ENCODE measurements at regions not wholly inside any gene's neighbourhood (a gene's known extent, or its start where the extent isn't known, plus 50 kb on each side); places are given as distances from the start of the nearest gene placed in this dataset.

DNA sequence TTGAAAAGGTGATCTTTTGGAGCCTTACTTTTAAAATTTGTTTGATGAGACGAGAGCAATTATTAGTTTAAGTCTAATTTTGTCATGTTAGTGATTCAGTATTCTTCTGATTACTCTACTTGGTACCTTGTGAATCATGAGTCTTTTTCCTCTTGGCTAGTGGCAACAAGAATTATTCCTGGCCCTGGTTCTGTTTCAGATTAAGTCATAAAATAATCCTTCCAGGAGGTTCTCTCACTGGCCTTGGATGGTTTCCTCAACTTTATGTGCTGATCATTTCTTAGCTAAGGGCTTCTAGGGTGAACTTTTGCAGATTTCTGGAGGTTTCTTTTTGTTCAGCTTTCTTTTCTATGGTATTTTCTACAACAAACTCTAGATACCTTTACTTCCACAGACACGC is 741.8 kb upstream of the LUZP2 start:
- TF ChIP-seq, protein P1, sequence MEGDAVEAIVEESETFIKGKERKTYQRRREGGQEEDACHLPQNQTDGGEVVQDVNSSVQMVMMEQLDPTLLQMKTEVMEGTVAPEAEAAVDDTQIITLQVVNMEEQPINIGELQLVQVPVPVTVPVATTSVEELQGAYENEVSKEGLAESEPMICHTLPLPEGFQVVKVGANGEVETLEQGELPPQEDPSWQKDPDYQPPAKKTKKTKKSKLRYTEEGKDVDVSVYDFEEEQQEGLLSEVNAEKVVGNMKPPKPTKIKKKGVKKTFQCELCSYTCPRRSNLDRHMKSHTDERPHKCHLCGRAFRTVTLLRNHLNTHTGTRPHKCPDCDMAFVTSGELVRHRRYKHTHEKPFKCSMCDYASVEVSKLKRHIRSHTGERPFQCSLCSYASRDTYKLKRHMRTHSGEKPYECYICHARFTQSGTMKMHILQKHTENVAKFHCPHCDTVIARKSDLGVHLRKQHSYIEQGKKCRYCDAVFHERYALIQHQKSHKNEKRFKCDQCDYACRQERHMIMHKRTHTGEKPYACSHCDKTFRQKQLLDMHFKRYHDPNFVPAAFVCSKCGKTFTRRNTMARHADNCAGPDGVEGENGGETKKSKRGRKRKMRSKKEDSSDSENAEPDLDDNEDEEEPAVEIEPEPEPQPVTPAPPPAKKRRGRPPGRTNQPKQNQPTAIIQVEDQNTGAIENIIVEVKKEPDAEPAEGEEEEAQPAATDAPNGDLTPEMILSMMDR (IDR thresholded peaks at IDR 0.05; ENCODE audit: low read depth, low read length, missing control alignments), result no peak
- no peak for DNase-seq (ENCODE audit: extremely low read depth, low read depth)
- no peak overlapping the region for H3K4me3 ChIP-seq (replicated peaks; ENCODE audit: low read depth, low read length)

DNA sequence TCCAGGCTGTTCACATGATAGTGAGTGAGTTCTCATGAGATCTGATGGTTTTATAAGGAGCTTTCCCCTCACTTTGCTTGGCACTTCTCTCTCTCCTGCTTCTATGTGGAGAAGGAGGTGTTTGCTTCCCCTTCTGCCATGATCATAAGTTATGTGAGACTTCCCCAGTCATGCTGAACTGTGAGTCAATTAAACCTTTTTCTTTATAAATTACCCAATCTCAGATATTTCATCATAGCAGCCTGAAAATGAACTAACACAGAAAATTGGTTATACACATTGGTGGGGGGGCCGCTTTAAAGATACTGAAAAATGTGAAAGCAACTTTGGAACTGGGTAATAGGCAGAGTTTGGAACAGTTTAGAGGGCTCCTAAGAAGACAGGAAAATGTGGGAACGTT is 741.1 kb upstream of the LUZP2 start:
- TF ChIP-seq, protein P1 (IDR thresholded peaks at IDR 0.05; ENCODE audit: low read depth, low read length, missing control alignments), result no peak
- no peak for DNase-seq (ENCODE audit: extremely low read depth, low read depth)
- H3K4me3 ChIP-seq (replicated peaks; ENCODE audit: low read depth, low read length), result no peak overlapping the region

DNA sequence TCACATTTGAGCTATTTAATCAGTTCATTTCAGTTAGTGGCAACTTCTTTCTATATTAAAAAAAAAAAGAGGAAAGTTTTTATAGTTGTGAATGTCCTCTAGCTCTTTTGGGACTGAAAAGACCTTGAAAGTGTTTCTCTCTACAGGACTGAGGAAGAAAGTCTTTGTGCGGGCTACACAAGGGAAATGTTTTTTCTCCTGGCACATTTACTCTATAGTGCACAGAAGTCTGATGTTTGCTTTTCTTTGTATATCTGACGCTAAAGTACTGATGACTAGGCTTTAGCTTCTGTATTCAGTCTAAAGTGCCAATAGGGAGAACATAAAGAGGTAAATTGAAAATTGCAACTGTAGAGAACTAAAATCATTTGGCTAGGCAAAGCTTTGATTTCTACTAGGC is 737.4 kb upstream of the LUZP2 start:
- TF ChIP-seq, protein P1 (IDR thresholded peaks at IDR 0.05; ENCODE audit: low read depth, low read length, missing control alignments), result no peak
- no peak for DNase-seq (ENCODE audit: extremely low read depth, low read depth)
- no peak overlapping the region for H3K4me3 ChIP-seq (replicated peaks; ENCODE audit: low read depth, low read length)

DNA sequence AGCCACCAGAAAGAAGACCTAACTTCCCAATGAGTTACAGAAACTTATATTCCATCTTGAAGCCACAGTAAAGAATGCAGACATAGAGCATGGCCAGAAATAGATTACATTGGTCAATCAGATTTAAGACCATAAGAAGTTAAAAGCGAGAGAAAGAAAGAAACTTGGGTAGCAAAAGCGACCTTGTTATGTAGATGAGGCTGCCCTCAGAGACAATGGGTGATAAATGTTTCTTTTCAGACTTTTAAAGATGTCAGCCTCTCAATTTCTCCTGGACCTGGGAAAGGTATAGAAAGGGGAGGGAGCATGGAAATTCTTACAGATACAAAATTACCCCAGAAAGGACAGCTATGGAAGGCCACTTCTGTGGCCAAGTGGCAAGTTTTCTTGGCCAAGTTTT is 732.6 kb upstream of the LUZP2 start:
- no peak for DNase-seq (ENCODE audit: extremely low read depth, low read depth)
- H3K4me3 ChIP-seq (replicated peaks; ENCODE audit: low read depth, low read length), result no peak overlapping the region
- TF ChIP-seq, protein P1 (IDR thresholded peaks at IDR 0.05; ENCODE audit: low read depth, low read length, missing control alignments), result no peak

DNA sequence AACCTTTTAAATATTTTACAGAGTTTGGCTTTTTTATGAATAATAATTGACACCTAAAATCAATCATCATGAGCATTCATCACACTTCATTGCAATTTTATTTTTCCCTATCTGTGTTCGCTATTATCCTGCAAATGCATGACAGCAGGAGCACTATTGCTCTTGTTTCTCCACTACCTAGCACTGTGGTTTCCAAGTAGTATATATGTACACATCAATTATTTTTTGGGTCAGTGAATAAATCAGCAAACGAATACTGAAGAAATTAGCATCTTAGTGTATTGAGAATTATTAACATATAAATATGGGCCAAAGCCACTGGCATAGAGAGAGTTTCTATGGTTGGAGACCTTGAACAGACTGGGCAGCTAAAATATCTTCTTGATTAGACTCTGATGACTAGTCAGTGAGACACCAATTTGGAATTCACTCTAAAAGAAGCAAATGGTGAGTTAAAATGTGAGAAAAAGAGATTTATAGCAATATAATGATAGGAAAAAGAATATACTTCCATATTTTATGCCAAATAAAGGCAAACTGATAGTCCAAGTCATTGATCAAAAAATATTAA is 731.1 kb upstream of the LUZP2 start:
- TF ChIP-seq, protein P1 (IDR thresholded peaks at IDR 0.05; ENCODE audit: low read depth, low read length, missing control alignments), result no peak
- DNase-seq (ENCODE audit: extremely low read depth, low read depth), result no peak
- H3K4me3 ChIP-seq (replicated peaks; ENCODE audit: low read depth, low read length), result no peak overlapping the region

DNA sequence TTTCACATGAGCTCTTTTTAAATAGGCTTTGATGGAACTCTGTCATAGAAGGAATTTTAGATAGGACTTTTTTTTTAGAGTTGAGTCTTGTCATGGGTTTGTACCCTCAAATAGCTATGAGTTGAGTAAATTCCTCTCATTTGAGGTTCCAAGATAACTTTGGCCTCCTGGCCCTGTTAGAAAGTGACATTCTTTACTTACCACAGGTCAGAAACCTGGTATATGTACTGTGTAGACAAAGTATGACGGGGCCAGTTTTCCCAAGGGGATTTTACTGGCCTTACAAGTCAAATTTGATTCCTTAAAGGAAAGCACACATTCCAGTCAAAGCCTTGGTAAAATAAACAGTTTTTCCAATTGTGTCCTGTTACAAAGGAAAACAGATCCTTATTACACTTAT is 729.3 kb upstream of the LUZP2 start:
- TF ChIP-seq, protein P1 (IDR thresholded peaks at IDR 0.05; ENCODE audit: low read depth, low read length, missing control alignments), result no peak
- no peak for DNase-seq (ENCODE audit: extremely low read depth, low read depth)
- H3K4me3 ChIP-seq (replicated peaks; ENCODE audit: low read depth, low read length), result no peak overlapping the region

DNA sequence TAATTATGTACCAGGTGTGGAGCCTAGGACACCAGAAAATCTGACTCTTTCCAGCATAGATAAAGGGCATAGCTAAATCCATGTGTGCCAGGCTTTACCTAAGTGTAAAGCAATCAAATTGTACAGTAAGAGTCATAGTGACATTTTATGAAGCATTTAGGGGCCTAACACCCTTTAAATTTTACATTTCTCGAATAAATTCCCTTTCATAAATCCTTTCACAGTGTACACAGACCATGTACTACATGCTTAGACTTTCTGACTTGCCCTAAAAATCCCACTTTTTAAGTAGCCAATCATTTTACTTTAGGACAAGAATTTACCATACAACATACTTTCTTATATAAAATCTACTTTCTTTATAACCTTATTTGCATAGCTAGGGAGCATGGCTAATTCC is 727.6 kb upstream of the LUZP2 start:
- TF ChIP-seq, protein P1 (IDR thresholded peaks at IDR 0.05; ENCODE audit: low read depth, low read length, missing control alignments), result no peak
- peak; percentile 3 for DNase-seq (ENCODE audit: extremely low read depth, low read depth)
- no peak overlapping the region for H3K4me3 ChIP-seq (replicated peaks; ENCODE audit: low read depth, low read length)

Data from HFF-Myc (cell line).